ENCODE measurements at regions not wholly inside any gene's neighbourhood (a gene's known extent, or its start where the extent isn't known, plus 50 kb on each side); places are given as distances from the start of the nearest gene placed in this dataset.

- TF ChIP-seq POLR2A (IDR thresholded peaks at IDR 0.05; ENCODE audit: low read depth, low read length): no peak
- no peak for TF ChIP-seq POU2F2 (IDR thresholded peaks at IDR 0.05; ENCODE audit: low read depth, low read length)
- no peak for TF ChIP-seq TAF1 (IDR thresholded peaks at IDR 0.05; ENCODE audit: low read depth, low read length)
- TF ChIP-seq POLR2AphosphoS5 (IDR thresholded peaks at IDR 0.05; ENCODE audit: low read depth, low read length): no peak
- TF ChIP-seq SPI1 (IDR thresholded peaks at IDR 0.05; ENCODE audit: low read depth, low read length): no peak
- no peak for TF ChIP-seq PAX5 (IDR thresholded peaks at IDR 0.05; ENCODE audit: insufficient read depth, low read length, severe bottlenecking)
Measured at GRCh38 chr4:117284736-117285135, 199.4 kb upstream of the TRAM1L1 start.

All from GM12891 (cell line).